HG03108 (cell line): ENCODE measurements at regions not wholly inside any gene's neighbourhood (a gene's known extent, or its start where the extent isn't known, plus 50 kb on each side); places are given as distances from the start of the nearest gene placed in this dataset.
"Not testable (repeated sequence)": the region's sequence is repeated elsewhere in the genome, so short reads cannot be mapped to it uniquely, and the experiment has no call there.

Experiments
- ATAC-seq: cut with Tn5 transposase; IDR thresholded peaks from one replicate; pipeline ENCODE4 v1.9.1; 2021; ENCODE audit warnings: moderate library complexity; ENCODE audit not compliant: unreplicated experiment

DNA sequence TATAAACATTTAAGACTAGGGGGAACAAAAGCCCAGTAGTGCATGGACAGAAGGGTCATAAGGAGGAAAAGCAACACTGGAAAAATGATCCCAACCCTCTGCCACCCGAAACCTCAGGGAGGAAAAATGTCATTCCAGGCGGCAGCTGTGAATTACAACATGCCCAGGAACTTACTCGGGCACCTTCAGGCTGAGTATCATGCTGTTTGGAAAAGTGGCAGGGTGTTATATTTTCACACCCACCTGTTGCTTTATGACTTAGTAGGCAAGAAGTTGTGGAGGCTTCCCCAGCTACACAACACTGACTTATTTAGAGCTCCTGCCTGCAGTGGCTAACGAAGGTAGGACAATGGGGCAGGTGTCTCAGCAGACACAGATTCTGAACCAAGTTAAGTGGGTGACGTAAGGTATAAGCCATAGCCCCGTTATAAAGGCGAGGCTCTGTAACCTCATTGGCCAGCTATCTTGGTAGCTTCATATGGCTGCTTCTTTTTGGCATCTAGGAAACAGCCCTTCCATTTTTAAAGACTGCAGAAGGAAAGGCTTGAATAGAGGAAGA lies 96.1 kb upstream of the IFNG-AS1 start:
- ATAC-seq: no peak

- not testable (repeated sequence) for ATAC-seq
Measured at GRCh38 chr12:67900418-67900817, 88.8 kb upstream of the IFNG-AS1 start.

GRCh38 chr12:67909091-67909531 lies 80.1 kb upstream of the IFNG-AS1 start:
- no peak for ATAC-seq

GRCh38 chr12:67909681-67910080 lies 79.6 kb upstream of the IFNG-AS1 start:
- no peak for ATAC-seq

- ATAC-seq: no peak
Measured at GRCh38 chr12:67910360-67911274, 78.6 kb upstream of the IFNG-AS1 start.

DNA sequence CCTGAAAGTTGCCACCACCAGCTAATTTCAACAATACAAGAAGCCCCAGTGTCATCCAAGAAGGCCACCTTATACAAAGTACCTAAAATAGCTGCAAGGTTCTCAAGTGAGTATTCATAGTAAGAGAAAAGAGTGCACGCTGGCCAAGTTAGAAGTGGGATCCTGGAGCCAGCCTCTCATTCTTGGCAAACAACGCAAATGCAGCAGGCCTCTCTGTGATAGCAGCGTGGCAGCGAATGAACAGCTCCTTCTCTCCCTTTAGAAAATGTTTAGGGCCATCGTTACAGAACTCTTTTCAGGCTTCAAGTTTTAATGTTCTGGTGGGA lies 78.0 kb upstream of the IFNG-AS1 start:
- ATAC-seq: no peak

DNA sequence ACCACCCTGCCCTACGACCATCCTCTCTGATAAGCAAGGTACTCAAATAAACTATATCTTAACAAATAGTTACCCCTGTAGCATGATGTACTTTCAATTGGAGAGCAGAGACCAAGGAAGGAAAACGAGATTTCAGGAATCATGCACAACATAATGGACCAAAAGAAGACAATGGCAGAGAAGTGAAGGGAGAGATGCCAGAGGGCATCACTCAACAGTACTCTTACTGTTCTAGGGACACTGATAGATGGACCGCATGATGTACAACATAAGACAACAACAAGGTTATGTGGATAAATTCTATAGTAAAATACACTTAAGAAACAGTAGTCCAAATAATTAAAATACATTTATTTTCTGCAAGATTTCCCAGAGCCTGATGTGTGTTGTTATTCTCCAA lies 77.5 kb upstream of the IFNG-AS1 start:
- ATAC-seq: no peak

GRCh38 chr12:67915335-67915851 lies 73.9 kb upstream of the IFNG-AS1 start:
- ATAC-seq: no peak

GRCh38 chr12:67916266-67916970 lies 72.8 kb upstream of the IFNG-AS1 start:
- ATAC-seq: no peak

- no peak for ATAC-seq
Measured at GRCh38 chr12:67917811-67918210, 71.4 kb upstream of the IFNG-AS1 start.

GRCh38 chr12:67918441-67918840 lies 70.8 kb upstream of the IFNG-AS1 start:
- ATAC-seq: no peak

- ATAC-seq: no peak
Measured at GRCh38 chr12:67919406-67919805, 69.8 kb upstream of the IFNG-AS1 start.

- ATAC-seq: no peak
Measured at GRCh38 chr12:67920413-67920812, 68.8 kb upstream of the IFNG-AS1 start.

- no peak for ATAC-seq
Measured at GRCh38 chr12:67921286-67921685, 68.0 kb upstream of the IFNG-AS1 start.

DNA sequence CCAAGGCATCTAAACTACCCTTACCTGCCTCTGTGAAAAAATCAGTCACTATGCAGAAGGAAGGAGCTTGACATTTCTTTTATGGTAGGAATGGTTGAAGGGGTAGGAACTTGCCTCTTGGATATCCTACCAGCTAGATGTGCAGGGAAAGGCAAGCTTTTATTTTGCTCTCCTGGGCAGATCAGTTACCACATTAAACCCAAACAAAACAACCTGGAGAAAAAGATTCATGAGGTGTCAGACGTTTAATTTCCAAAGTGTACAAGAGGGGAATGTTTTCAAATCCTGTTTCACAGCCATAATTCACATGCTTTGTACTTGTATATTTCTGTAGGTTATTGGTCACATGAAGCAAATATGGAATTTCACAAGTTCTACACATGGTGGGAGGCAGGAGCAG lies 67.0 kb upstream of the IFNG-AS1 start:
- ATAC-seq: no peak

GRCh38 chr12:67925077-67925476 lies 64.2 kb upstream of the IFNG-AS1 start:
- ATAC-seq: no peak

DNA sequence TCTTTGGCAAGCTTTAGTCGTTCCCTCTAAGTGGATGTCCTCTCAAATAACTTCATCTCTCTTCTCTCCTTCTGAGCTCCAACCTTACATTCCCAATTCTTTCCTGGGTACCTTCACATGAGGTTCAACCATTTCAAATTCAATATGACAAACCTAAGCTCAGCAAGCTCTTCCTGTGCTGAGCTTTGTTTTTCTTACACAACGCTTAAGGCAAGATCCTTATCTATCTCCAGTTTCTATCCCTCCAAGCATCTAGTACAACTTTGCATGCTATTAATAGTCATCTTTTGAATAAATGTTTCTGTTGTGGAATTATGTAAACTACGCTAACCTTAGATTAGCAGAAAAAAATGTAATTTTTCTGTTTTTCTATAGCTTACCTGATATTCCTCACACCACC lies 63.7 kb upstream of the IFNG-AS1 start:
- ATAC-seq: no peak

- no peak for ATAC-seq
Measured at GRCh38 chr12:67926063-67926462, 63.2 kb upstream of the IFNG-AS1 start.

DNA sequence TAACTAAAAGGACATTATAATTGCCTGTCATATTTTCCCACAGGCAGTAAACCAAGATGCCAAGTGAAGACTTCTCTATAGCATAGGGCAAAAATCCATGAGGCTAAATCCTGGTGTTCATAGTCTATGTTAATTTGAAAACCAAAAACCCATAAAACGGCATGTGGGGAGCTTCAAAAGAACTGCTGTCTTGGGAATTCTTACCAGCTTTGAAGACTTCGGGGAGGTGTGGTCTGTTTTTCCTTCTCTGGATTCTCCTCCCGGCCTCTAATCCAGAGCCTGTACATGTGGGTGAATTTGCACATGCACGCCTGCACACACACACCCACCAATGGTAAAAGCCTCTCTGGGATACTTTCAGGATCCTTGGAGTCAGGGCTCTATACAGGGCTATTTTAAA lies 61.9 kb upstream of the IFNG-AS1 start:
- ATAC-seq: no peak

DNA sequence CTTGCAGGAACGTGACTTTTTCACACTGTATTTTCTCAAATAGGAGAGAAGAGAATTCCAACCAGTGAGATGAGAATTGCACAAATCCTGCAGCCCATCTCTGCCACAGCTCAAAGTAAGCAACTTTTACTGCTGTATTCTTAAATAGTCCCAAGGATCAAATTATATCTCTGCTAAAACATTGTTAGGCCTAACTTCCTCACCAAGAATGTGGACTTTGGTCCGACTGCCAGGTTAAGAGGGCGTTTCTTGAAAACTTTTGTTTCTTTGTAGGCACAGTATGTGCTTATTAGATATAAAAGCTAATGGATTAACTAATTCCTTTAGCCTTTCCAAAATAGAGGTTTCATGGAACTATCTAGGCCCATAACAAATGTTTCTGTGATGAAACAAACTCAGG lies 61.4 kb upstream of the IFNG-AS1 start:
- no peak for ATAC-seq

- no peak for ATAC-seq
Measured at GRCh38 chr12:67928621-67929383, 60.4 kb upstream of the IFNG-AS1 start.
